ENCODE measurements at regions not wholly inside any gene's neighbourhood (a gene's known extent, or its start where the extent isn't known, plus 50 kb on each side); places are given as distances from the start of the nearest gene placed in this dataset.
"Not testable (repeated sequence)": the region's sequence is repeated elsewhere in the genome, so short reads cannot be mapped to it uniquely, and the experiment has no call there.

GRCh38 chr10:56298941-56299340, 62.1 kb downstream of the ZWINT start:
- DNase-seq: no peak

DNA sequence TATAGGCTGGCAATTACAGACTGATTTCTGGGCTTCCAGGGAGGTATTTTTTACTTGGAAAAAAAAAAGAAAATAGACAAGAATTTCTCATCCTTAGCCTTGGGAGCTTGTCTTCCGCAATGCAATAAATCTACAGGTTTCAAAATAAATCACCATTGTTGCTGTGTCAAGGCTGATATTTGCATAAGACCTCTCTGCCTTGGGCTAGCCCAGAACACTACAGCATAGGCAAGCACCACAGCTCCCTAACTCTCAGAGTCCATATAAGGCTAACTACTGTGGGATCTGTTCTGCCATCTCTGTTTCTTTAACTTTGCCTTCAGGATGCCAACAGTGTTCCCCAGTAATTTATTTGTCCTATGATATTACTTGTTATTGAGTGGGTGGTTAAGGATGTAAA, 64.4 kb downstream of the ZWINT start:
- no peak for DNase-seq

DNA sequence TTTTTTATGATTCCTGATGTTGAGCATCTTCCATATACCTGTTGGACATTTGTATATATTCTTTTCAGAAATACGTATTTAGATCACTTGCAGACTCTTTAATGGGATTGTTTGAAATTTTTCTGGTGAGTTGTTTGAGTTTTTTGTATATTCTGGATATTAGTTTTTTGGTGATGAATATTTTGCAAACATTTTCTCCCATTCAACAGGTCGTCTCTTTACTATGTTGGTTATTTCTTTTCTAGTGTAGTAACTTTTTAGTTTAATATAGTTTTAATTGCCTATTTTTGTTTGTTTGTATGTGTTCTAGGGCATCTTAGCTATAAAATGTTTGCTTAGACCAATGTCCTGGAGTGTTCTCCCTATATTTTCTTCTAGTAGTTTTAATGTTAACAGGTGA, 72.7 kb downstream of the ZWINT start:
- no peak for DNase-seq

DNA sequence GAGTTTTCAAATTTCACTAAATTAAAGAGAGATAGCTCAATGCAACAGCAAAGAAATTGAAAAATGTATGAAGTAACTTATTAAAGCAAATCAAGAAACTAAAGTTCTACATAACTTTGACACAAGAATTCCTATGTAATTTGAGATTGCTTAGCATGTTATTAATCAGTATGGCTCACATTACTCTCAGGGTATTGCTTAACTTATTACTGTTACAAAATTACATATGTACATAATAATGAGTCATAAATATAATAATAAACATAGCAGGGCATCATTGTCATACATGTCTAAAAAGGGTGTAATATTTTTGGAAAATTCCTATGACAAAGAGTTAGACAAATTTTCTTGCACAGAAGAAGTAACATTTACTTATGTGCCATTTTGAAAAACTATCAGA, 75.0 kb downstream of the ZWINT start:
- DNase-seq: no peak

DNA sequence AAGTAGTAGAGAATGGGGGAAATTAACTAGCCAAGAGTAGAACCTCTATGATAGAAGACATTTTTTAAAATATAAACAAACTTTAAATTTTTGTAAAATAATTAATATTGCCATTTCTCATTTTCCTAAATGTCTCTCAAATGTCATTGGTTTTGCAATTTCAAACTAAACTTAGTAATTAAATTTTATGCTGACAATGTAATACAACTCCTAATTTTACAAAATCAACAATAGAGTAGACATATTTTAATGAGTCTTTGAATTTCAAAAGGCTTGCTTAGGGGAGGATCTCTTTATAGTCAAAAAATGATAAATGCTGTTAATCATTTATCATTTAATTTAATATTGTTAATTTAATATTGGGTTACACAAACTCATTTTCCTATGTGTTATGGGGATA, 81.8 kb downstream of the ZWINT start:
- no peak for DNase-seq

- DNase-seq: no peak
These were observed 91.9 kb downstream of the ZWINT start for GRCh38 chr10:56269181-56269580.

- no peak for DNase-seq
These were observed 94.9 kb downstream of the ZWINT start for GRCh38 chr10:56266120-56266519.

DNA sequence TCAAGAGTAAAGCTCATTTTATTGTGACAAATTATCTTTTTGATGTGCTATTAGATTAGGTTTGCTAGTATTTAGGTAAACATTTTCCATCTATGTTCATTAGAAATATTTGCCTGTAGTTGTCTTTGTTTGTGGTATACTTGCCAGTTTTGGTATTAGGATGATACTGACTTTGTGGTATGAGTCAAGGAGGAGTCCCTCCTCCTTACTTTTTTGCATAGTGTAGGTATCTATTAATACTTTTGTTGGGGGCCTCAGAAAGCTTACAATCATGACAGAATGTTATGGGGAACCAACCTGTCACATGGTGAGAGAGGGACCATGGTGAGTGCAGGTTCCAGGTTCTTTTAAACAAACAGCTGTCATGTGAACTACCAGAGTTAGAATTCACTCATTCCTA, 102.1 kb downstream of the ZWINT start:
- DNase-seq: no peak

DNA sequence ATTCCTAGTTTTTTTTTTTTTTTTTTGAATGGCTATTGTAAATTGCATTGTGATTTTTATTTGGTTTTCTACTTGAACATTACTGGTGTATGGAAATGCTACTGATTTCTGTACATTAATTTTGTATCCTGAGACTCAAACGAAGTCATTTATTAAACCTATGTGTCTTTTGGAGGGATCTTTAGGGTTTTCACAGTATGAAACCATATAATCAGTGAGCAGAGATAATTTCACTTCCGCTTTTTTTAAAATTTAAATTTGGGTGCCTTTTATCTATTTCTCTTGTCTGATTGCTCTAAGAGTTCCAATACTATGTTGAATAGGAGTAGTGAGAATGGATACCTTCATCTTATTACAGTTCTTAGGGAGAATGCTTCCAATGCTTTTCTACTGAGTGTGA, 102.7 kb downstream of the ZWINT start:
- DNase-seq: no peak

GRCh38 chr10:56255298-56255697, 105.8 kb downstream of the ZWINT start:
- DNase-seq: no peak

DNA sequence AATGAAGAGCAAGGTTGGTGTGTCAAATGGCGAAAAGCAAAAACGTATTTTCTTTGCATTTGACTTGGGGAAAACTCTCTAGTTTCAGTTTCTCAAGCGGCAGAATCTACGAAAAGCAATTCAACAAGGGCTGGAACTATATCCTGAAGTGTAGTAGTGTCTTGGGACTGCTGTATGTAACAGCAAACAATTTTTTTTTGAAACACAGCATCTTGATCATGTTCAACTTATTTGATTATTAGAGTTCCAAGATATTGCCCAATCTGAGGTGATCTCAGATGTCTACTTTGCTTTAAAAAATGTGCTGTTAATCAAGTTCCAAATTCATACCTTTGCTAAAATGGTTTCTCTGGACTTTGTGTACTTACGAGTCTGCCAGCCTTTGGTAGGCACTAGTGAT, 120.6 kb downstream of the ZWINT start:
- DNase-seq: peak in 1 of 3 donors; percentile 1

GRCh38 chr10:56231436-56231835, 129.6 kb downstream of the ZWINT start:
- no peak for DNase-seq

GRCh38 chr10:56222237-56222636, 138.8 kb downstream of the ZWINT start:
- DNase-seq: no peak

GRCh38 chr10:56212951-56213350, 148.1 kb downstream of the ZWINT start:
- no peak for DNase-seq

DNA sequence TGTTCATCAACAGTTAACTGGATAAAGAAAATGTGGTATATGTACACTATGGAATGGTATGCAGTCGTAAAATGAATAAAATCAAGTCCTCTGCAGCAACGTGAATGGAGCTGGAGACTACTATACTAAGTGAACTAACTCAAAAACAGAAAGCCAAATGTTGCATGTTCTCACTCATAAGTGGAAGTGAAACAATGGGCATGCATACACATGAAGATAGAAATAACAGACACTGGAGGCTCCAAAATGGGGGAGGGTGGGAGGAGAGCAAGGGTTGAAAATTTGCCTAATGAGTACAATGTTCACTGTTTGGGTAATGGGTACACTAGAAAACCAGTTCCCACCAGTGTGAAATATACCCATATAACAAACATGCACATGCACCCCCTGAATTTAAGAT, 179.5 kb downstream of the ZWINT start:
- no peak for DNase-seq

DNA sequence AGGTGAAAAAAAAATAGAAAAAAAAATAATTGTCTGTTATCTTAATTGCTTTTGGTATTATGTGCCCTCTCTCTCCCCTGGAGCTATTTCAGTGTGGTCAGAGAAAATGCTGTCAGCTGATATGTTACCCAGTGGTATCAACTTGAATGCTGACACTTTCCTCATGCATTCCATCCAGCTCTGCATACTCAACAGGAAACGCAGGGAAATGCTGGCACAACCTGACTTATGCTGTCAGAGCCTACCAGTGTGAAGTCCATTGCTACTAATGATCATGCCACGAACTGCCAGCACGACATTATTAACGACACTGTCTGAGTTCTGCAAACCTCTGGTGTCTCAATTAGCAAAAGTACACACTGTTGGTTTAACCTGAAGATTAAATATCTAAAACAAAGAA, 182.8 kb downstream of the ZWINT start:
- DNase-seq: no peak

GRCh38 chr10:56155091-56155513, 206.0 kb downstream of the ZWINT start:
- not testable (repeated sequence) for DNase-seq

- no peak for DNase-seq
These were observed 214.3 kb downstream of the ZWINT start for GRCh38 chr10:56146806-56147205.

GRCh38 chr10:56142092-56142728, 218.8 kb downstream of the ZWINT start:
- DNase-seq: no peak

DNA sequence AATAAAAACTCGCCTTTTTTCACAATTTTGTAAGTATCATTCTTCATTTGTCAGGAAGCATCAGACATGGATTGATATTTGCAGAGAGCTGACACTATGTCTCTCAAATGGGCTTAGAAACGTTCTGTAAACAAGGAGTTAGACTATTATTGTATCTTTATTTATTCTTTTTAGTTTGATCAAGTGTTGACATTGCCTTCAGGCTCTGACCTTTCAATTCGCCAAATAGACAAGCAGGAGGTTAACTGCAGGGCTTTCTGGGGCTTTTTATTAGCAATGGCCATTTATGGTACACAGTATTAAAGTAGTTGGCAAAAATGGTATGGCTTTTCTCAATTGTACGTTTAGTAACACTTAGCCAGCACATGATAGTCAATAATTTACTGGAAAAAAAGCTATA, 221.7 kb downstream of the ZWINT start:
- no peak for DNase-seq

DNA sequence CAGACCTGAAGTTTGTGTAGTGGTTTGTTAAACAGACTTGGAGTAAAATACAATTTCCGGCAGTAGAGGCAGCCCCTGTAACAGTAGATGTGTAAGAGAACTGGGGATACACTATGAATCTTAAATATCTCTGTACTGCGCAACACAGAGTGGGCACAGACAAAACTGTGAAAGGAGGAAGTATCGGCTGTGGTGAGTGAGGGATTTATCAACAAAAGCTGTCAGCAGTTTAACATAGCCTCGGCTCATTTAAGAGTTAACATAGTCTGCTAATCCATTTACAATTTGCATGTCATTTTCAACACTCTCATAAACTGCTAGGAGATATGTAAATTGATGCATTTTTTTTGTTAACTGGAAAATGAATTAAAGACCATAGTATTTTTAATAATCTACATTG, 225.2 kb downstream of the ZWINT start:
- no peak for DNase-seq

GRCh38 chr10:56123247-56123646, 237.8 kb downstream of the ZWINT start:
- DNase-seq: no peak

DNA sequence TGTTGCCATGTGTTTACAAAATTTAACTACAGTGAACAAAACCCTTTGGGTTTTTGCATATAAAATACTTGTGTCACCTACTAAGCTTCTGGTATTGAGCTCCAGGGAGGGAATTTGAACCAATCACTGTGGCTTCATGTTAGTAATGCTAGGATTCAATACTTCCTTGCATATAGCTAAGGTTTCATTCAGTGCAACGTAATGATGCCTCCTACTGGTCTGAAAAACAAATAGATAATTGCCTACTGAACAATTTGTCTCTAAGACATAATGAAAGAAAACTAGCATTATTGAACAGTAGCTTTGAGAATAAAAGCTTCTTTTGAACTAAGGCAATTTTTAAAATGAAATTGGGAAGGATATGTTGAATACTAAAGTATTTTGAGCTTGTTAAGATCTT, 244.4 kb downstream of the ZWINT start:
- DNase-seq: no peak

DNA sequence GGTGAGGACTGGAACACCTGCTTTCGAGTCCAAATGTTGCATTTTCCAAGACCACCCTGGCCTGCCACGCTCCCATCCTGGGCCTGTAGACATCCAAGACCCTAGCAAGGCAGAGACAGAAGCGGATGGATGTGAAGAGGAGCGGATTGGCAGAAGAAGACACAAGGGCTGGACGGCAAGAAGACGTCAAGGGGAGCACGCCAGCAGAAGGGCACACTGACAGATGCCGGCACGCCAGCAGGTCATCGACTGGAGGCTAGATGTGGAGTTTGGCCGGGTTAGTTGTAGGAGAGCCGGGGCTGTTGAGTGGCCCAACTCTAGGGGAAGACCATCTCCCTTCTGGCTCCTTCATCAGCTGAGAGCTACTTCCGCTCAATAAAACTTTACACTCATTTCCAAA, 251.6 kb downstream of the ZWINT start:
- no peak for DNase-seq

GRCh38 chr10:56104923-56105322, 256.1 kb downstream of the ZWINT start:
- no peak for DNase-seq

Data from muscle of back (tissue), 3 donors.